ENCODE measurements at regions not wholly inside any gene's neighbourhood (a gene's known extent, or its start where the extent isn't known, plus 50 kb on each side); places are given as distances from the start of the nearest gene placed in this dataset.

DNA sequence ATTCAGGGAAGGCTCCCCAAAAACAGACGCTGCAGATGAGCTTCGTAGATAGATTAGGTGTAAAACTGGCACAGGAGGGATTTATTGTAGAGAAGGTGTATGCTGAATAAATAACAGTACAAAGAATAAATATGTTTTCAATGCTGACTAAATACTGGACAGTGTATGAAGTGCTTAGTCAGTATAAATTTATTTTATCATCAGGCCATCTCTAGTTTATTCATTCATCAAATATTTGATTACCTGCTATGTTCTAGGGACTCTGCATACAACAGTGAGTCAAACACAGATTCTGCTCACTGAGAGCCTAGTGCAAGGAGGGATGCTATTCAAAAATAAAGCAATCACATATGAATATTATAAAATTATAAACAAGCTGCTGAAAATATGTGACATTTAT, 63.6 kb upstream of the TSPAN5 start:
- Mint-ChIP-seq H3K27ac (no peak overlapping the region), H3K9me3 (peaks cover 5% of the 10 kb centered on the region)

DNA sequence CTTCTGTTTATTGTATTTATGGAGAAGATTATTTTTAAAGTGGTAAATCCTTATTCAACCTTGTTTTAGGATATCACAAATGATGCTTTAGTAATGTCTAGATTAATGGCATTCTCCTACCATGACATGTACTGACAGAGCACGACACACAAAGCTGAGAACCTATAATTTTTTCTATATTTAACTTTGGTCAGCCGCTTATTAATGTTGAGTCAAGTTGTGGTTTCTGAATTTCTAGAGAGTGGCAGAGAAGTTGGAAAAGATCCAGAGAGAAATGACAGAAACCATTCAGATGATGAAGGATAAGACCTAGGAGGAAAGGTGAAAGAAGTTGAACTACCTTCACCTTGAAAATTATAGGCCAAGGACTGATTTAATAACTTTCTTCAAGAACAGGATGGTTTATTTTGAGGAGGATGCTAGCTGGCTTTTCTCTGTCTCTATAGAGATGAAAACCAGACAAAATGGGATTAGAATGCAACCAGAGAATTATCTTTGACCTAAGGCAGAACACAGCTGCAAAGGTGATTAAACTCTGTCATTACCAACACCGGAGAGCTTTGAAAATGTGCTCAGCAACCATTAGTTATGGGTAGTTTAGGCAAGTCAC, 62.6 kb upstream of the TSPAN5 start:
- Mint-ChIP-seq H3K36me3 (ENCODE audit: low read depth) (no peaks in the 10 kb centered on the region), H3K9me3 (peaks cover 5% of the 10 kb centered on the region), H3K4me1 (ENCODE audit: low read depth) (no peaks in the 10 kb centered on the region), H3K27ac (no peak overlapping the region), H3K4me3 (no peak overlapping the region), H3K27me3 (no peaks in the 10 kb centered on the region)
- TF ChIP-seq, protein P1, sequence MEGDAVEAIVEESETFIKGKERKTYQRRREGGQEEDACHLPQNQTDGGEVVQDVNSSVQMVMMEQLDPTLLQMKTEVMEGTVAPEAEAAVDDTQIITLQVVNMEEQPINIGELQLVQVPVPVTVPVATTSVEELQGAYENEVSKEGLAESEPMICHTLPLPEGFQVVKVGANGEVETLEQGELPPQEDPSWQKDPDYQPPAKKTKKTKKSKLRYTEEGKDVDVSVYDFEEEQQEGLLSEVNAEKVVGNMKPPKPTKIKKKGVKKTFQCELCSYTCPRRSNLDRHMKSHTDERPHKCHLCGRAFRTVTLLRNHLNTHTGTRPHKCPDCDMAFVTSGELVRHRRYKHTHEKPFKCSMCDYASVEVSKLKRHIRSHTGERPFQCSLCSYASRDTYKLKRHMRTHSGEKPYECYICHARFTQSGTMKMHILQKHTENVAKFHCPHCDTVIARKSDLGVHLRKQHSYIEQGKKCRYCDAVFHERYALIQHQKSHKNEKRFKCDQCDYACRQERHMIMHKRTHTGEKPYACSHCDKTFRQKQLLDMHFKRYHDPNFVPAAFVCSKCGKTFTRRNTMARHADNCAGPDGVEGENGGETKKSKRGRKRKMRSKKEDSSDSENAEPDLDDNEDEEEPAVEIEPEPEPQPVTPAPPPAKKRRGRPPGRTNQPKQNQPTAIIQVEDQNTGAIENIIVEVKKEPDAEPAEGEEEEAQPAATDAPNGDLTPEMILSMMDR (IDR thresholded peaks at IDR 0.05), result no peak
- intact Hi-C loops (cut with DNase I, micrococcal nuclease), result no loop called here
- H3K9me3 ChIP-seq (ENCODE audit: control insufficient read depth in 1 of 2, insufficient read depth in 1 of 2, low read length in 2 of 2), result peaks cover 0 to 7% of the 10 kb centered on the region in 2 experiments
- ATAC-seq (ENCODE audit: poor library complexity) (no peak), DNase-seq (no peak)
- CTCF ChIA-PET, result no interaction called here
- no peaks in the 10 kb centered on the region for H3K27me3 ChIP-seq (ENCODE audit: control insufficient read depth in 1 of 2, insufficient read depth in 2 of 2, low read length in 2 of 2)
- POLR2A ChIA-PET, result no interaction called here
- no peak overlapping the region for H3K27ac ChIP-seq (ENCODE audit: low read depth in 1 of 2, low read length in 2 of 2)
- H3K4me3 ChIP-seq (ENCODE audit: low read length), result no peak overlapping the region
- no peaks in the 10 kb centered on the region for H3K4me1 ChIP-seq (ENCODE audit: insufficient read depth, low read length)
- no peaks in the 10 kb centered on the region for H3K36me3 ChIP-seq (ENCODE audit: insufficient read depth, low read length)

More for the DNA sequence above, 63.6 kb upstream of the TSPAN5 start:
- Mint-ChIP-seq H3K36me3 (ENCODE audit: low read depth) (no peaks in the 10 kb centered on the region), H3K4me1 (ENCODE audit: low read depth) (no peaks in the 10 kb centered on the region), H3K4me3 (no peak overlapping the region), H3K27me3 (no peaks in the 10 kb centered on the region)
- no peak for ATAC-seq (ENCODE audit: poor library complexity)
- TF ChIP-seq, protein P1 (IDR thresholded peaks at IDR 0.05), result no peak
- H3K36me3 ChIP-seq (ENCODE audit: insufficient read depth, low read length), result no peaks in the 10 kb centered on the region
- ChIA-PET CTCF (no interaction called here), POLR2A (no interaction called here)
- intact Hi-C loops (cut with DNase I, micrococcal nuclease), result no loop called here
- H3K9me3 ChIP-seq (ENCODE audit: control insufficient read depth in 1 of 2, insufficient read depth in 1 of 2, low read length in 2 of 2), result peaks cover 0 to 7% of the 10 kb centered on the region in 2 experiments
- H3K4me3 ChIP-seq (ENCODE audit: low read length), result no peak overlapping the region
- no peaks in the 10 kb centered on the region for H3K27me3 ChIP-seq (ENCODE audit: control insufficient read depth in 1 of 2, insufficient read depth in 2 of 2, low read length in 2 of 2)
- no peak overlapping the region for H3K27ac ChIP-seq (ENCODE audit: low read depth in 1 of 2, low read length in 2 of 2)
- H3K4me1 ChIP-seq (ENCODE audit: insufficient read depth, low read length), result no peaks in the 10 kb centered on the region
- no peak for DNase-seq

DNA sequence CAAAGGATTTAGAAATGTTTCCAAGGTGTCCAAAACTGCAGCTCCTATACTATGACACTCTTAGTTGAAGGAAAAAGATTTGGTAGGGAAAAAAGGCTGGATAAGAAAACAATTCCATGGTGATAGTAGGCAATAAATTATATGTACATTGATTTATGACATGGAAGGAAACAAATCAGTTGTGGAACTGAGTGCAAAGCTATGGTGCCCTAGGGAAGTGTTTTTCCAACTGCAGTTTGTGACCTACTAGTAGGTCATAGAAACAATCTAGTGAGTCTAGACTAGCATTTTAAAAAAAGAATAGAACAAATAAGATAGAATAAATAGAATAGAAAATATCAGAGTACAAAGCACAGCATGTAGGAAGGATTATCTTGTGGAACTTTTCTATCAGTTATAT, 58.4 kb upstream of the TSPAN5 start:
- CTCF ChIA-PET, result no interaction called here
- H3K27ac Mint-ChIP-seq, result no peak overlapping the region
- POLR2A ChIA-PET, result no interaction called here
- no peaks in the 10 kb centered on the region for H3K36me3 Mint-ChIP-seq (ENCODE audit: low read depth)
- no peak overlapping the region for H3K4me3 Mint-ChIP-seq
- no peak for DNase-seq
- H3K9me3 ChIP-seq (ENCODE audit: control insufficient read depth in 1 of 2, insufficient read depth in 1 of 2, low read length in 2 of 2), result no peaks in the 10 kb centered on the region
- H3K36me3 ChIP-seq (ENCODE audit: insufficient read depth, low read length), result no peaks in the 10 kb centered on the region
- no peak overlapping the region for H3K4me3 ChIP-seq (ENCODE audit: low read length)
- no peak overlapping the region for H3K27ac ChIP-seq (ENCODE audit: low read depth in 1 of 2, low read length in 2 of 2)
- TF ChIP-seq, protein P1 (IDR thresholded peaks at IDR 0.05), result no peak
- no peak for ATAC-seq (ENCODE audit: poor library complexity)
- intact Hi-C loops (cut with DNase I, micrococcal nuclease), result no loop called here
- no peaks in the 10 kb centered on the region for H3K27me3 ChIP-seq (ENCODE audit: control insufficient read depth in 1 of 2, insufficient read depth in 2 of 2, low read length in 2 of 2)
- H3K4me1 ChIP-seq (ENCODE audit: insufficient read depth, low read length), result no peaks in the 10 kb centered on the region
- no peaks in the 10 kb centered on the region for H3K9me3 Mint-ChIP-seq
- H3K27me3 Mint-ChIP-seq, result no peaks in the 10 kb centered on the region
- no peaks in the 10 kb centered on the region for H3K4me1 Mint-ChIP-seq (ENCODE audit: low read depth)

Data from CD4-positive, alpha-beta T cell (primary cell).